HUES64 (cell line): ENCODE measurements at regions not wholly inside any gene's neighbourhood (a gene's known extent, or its start where the extent isn't known, plus 50 kb on each side); places are given as distances from the start of the nearest gene placed in this dataset.
"Not testable (repeated sequence)": the region's sequence is repeated elsewhere in the genome, so short reads cannot be mapped to it uniquely, and the experiment has no call there.

Experiments
- H3K27ac ChIP-seq: 2 replicates; pipeline ENCODE4 v1.7.0; 2013; ENCODE audit warnings: low read depth, low read length, inconsistent platforms
- H3K27me3 ChIP-seq: 2 replicates; pipeline ENCODE4 v1.6.1; 2013; ENCODE audit warnings: mild to moderate bottlenecking, low read length; ENCODE audit not compliant: insufficient read depth
- H3K36me3 ChIP-seq: 2 replicates; pipeline ENCODE4 v1.6.1; 2013; ENCODE audit warnings: mild to moderate bottlenecking, low read length; ENCODE audit not compliant: insufficient read depth
- H3K4me1 ChIP-seq: 2 replicates; pipeline ENCODE4 v1.6.1; 2013; ENCODE audit warnings: mild to moderate bottlenecking, low read length, moderate library complexity; ENCODE audit not compliant: insufficient read depth
- H3K4me3 ChIP-seq: 2 replicates; pipeline ENCODE4 v1.5.1; 2013; ENCODE audit warnings: mild to moderate bottlenecking, low read length, moderate library complexity
- H3K9ac ChIP-seq: 2 replicates; pipeline ENCODE4 v1.6.1; 2013; ENCODE audit warnings: mild to moderate bottlenecking, low read depth, low read length
- H3K9me3 ChIP-seq: 2 replicates; pipeline ENCODE4 v1.6.1; 2013; ENCODE audit warnings: low read depth, low read length; ENCODE audit not compliant: insufficient read depth
- WGBS: fragments of 150-250, 120-280 bp; methylation state at CpG from one replicate; pipeline ENCODE4 v1.1.7; 2013; ENCODE audit warnings: missing lambda C conversion rate; 5-methylcytosine and 5-hydroxymethylcytosine counted together

- not testable (repeated sequence) for H3K4me1 ChIP-seq, H3K36me3 ChIP-seq, H3K4me3 ChIP-seq, H3K9me3 ChIP-seq, H3K27me3 ChIP-seq, H3K27ac ChIP-seq, H3K9ac ChIP-seq
- no CpG with 5 or more reads among the region's 2 CpGs for WGBS
Measured at GRCh38 chr5:34096033-34096432, 53.0 kb upstream of the C1QTNF3 start.

DNA sequence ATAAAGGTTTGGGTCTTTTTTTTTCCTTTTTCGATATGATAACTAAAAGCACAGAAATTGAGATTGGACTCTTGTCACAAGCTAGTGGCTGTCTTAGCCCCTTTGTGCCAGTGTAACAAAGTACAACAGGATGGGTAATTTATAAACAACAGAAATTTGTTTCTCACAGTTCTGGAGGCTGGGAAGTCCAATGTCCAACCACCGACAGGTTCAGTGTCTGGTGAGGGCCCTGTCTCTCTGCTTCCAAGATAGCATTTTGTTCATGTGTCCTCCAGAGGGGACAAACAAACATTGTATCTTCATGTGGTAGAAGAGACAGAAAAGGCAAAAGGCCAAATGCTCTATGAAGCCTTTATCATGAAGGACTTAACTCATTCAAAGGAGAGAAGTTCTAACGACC lies 56.9 kb upstream of the C1QTNF3 start:
- not testable (repeated sequence) for H3K4me3 ChIP-seq, H3K27ac ChIP-seq, H3K9me3 ChIP-seq, H3K36me3 ChIP-seq, H3K27me3 ChIP-seq, H3K4me1 ChIP-seq, H3K9ac ChIP-seq
- 100% methylated on average over 1 of the region's 3 CpGs for WGBS

GRCh38 chr5:34101567-34101966 lies 58.6 kb upstream of the C1QTNF3 start:
- not testable (repeated sequence) for H3K4me1 ChIP-seq, H3K27ac ChIP-seq, H3K4me3 ChIP-seq, H3K9ac ChIP-seq, H3K9me3 ChIP-seq, H3K27me3 ChIP-seq, H3K36me3 ChIP-seq

DNA sequence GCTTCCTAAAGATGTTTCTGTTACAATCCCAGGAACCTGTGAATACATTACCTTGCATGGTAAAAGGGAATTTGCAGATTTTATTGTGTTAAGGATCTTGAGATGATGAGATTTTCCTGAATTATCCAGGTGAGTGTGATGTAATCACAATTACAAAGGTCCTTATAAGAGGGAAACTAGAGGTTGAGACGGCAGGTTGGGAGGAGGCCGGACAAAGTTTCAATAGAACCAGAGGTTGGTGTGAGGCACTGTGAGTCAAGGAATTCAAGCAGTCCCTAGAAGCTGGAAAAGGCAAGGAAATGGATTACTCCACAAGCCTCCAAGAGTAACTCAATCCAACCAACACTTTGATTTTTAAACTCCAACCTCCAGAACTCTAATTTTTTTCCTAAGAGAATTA lies 65.9 kb upstream of the C1QTNF3 start:
- H3K4me3 ChIP-seq, H3K27me3 ChIP-seq, H3K27ac ChIP-seq, H3K9ac ChIP-seq, H3K9me3 ChIP-seq, H3K4me1 ChIP-seq, H3K36me3 ChIP-seq: not testable (repeated sequence)
- no CpG with 5 or more reads among the region's 2 CpGs for WGBS

DNA sequence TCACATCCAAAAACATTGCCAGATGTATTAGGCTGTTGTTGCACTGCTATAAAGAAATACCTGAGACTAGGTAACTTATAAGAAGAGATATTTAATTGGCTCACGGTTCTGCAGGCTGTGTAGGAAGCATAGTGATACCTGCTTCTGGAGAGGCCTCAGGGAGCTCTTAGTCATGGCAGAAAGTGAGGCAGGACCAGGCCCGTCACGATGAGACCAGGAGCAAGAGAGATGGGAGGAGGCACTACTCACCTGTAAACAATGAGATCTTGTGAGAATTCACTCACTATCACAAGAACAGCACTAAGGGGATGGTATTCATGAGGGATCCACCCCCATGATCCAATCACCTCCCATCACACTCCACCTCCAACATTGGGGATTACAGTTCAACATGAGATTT lies 81.3 kb upstream of the C1QTNF3 start:
- H3K4me1 ChIP-seq, H3K4me3 ChIP-seq, H3K9me3 ChIP-seq, H3K9ac ChIP-seq, H3K36me3 ChIP-seq, H3K27ac ChIP-seq, H3K27me3 ChIP-seq: not testable (repeated sequence)
- 78% methylated on average over 3 of the region's 3 CpGs for WGBS

GRCh38 chr5:34125354-34125753 lies 82.3 kb upstream of the C1QTNF3 start:
- H3K9me3 ChIP-seq, H3K4me3 ChIP-seq, H3K9ac ChIP-seq, H3K27me3 ChIP-seq, H3K36me3 ChIP-seq, H3K4me1 ChIP-seq, H3K27ac ChIP-seq: not testable (repeated sequence)
- no CpG with 5 or more reads among the region's 3 CpGs for WGBS

DNA sequence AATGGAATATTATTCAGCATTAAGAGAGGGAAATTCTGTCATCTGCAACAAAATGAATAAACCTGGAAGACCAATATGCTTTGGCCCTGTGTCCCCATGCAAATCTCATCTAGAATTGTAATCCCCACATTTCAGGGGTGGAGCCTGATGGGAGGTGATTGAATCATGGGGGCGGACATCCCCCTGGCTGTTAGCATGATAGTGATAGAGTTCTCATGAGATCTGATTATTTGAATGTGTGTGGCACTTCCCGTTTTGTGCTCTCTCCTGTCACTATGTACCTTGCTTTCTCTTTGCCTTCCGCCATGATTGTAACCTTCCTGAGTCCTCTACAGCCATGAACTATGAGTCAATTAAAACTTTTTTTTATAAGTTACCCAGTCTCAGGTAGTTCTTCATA lies 83.7 kb upstream of the C1QTNF3 start:
- H3K4me1 ChIP-seq, H3K9ac ChIP-seq, H3K9me3 ChIP-seq, H3K36me3 ChIP-seq, H3K4me3 ChIP-seq, H3K27ac ChIP-seq, H3K27me3 ChIP-seq: not testable (repeated sequence)
- 89% methylated on average over 3 of the region's 3 CpGs for WGBS

DNA sequence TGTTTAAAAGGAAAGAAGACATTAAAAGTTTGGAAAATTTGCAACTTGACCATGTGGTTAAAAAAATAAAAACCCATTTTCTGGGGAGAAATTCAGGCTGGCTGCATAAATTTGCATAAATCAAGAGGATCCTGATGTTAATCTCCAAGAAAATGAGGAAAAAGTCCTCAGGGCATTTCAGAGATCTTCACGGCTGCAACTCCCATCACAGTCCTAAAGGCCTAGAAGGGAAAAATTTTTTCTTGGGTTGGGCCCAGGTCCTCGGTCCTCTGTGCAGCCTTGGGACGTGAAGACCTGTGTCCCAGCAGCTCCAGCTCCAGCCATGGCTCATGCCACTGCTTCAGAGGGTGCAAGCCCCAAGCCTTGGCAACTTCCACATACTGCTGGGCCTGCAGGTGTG lies 84.8 kb upstream of the C1QTNF3 start:
- H3K27me3 ChIP-seq, H3K9me3 ChIP-seq, H3K4me1 ChIP-seq, H3K36me3 ChIP-seq, H3K4me3 ChIP-seq, H3K9ac ChIP-seq, H3K27ac ChIP-seq: not testable (repeated sequence)
- 99% methylated on average over 3 of the region's 3 CpGs for WGBS

GRCh38 chr5:34128890-34129289 lies 85.9 kb upstream of the C1QTNF3 start:
- H3K9ac ChIP-seq, H3K36me3 ChIP-seq, H3K27ac ChIP-seq, H3K4me3 ChIP-seq, H3K4me1 ChIP-seq, H3K27me3 ChIP-seq, H3K9me3 ChIP-seq: not testable (repeated sequence)

GRCh38 chr5:34154988-34155387 lies 112.0 kb upstream of the C1QTNF3 start:
- H3K27ac ChIP-seq, H3K4me3 ChIP-seq, H3K9me3 ChIP-seq, H3K4me1 ChIP-seq, H3K9ac ChIP-seq, H3K27me3 ChIP-seq, H3K36me3 ChIP-seq: not testable (repeated sequence)
- 94% methylated on average over 3 of the region's 4 CpGs for whole genome bisulfite sequencing

DNA sequence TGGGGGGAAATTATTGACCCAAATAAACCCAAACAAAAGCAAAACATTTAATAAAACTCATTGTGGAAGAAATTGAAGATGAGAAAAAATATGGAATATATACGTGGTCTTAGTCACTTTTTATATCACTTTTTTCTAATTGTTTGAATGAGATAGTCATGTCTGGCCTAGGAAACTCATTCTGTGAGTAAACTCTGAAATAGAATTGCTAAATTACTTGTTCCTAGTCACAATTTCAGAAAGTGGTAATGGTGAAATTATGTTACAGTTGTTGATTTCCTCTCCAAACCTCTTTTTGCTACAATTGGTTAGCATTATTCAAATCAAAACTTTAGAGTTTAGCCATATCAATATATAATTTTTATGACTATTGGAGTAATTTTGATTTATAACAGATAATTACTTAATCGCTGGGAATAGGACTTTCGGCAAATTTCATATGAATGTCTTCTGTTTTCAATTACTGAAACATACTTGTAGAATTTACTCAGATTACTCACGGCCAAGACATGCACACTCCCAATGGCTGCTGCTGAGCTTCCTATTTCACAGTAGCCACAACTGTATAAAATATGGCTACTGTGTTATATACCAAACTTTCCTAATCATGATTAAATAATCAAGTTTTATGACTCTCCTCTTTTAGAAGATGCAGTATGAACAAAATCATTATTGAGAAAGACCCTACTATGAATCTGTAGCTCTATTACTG lies 113.8 kb upstream of the C1QTNF3 start:
- H3K27me3 ChIP-seq, H3K9me3 ChIP-seq, H3K4me3 ChIP-seq, H3K4me1 ChIP-seq, H3K36me3 ChIP-seq, H3K9ac ChIP-seq, H3K27ac ChIP-seq: not testable (repeated sequence)
- 100% methylated on average over 3 of the region's 4 CpGs for WGBS

DNA sequence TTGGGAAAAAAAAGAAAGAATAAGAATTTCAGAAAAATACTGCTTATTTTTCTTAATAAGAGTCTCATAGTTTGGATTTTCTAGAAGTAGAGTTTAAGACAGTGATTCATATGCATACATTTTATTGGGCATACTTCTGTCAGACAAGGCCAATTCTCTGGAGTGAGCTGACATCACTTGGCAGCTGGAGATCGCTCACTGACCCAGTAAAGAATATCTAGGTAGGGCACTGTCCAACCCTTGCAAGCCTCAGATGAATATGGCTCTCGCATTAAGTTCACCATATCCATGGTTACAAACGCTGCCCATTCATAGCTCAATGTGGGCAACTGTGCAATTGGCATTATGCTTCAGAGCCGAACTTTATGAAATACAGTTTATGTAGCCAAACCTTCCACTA lies 117.9 kb upstream of the C1QTNF3 start:
- H3K9ac ChIP-seq, H3K27me3 ChIP-seq, H3K36me3 ChIP-seq, H3K27ac ChIP-seq, H3K4me1 ChIP-seq, H3K9me3 ChIP-seq, H3K4me3 ChIP-seq: not testable (repeated sequence)
- WGBS: 95% methylated on average over 4 of the region's 4 CpGs
